ENCODE measurements at regions not wholly inside any gene's neighbourhood (a gene's known extent, or its start where the extent isn't known, plus 50 kb on each side); places are given as distances from the start of the nearest gene placed in this dataset.
"Not testable (repeated sequence)": the region's sequence is repeated elsewhere in the genome, so short reads cannot be mapped to it uniquely, and the experiment has no call there.

GRCh38 chr5:148741766-148742165 is 84.6 kb upstream of the ADRB2 start:
- DNase-seq (ENCODE audit: low spot score): not testable (repeated sequence)

DNA sequence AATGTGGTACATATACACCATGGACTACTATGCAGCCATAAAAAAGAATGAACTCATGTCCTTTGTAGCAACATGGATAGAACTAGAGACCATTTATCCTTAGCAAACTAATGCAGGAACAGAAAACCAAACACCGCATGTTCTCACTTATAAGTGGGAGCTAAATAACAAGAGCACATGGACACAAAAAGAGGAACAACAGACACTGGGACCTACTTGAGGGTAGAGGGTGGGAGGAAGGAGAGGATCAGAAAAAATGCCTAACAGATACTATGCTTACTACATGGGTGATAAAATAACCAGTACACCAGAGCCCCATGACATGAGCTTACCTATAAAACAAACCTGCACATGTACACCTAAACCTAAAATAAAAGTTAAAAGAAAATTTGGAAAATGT is 82.0 kb upstream of the ADRB2 start:
- not testable (repeated sequence) for DNase-seq (ENCODE audit: low spot score)

GRCh38 chr5:148746826-148747535 is 79.4 kb upstream of the ADRB2 start:
- DNase-seq (ENCODE audit: low spot score): no peak

DNA sequence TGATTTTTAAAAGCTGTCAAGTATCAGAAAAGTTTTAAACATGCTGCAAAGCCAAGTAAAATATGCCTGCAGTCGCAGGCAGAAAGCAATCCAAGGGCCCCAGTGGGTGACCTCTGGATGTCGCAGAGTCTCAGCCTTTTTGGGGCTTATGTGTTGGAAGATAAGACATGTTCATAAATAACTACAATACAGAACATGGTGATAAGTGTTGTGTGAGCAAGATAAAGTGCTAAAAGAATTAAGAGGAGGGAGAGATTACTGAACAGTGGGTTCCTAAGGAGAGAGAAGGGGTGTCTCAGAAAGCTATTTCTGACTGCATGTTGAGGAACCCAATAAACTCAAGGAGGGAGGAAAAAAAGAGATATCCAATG is 78.9 kb upstream of the ADRB2 start:
- no peak for DNase-seq (ENCODE audit: low spot score)

DNA sequence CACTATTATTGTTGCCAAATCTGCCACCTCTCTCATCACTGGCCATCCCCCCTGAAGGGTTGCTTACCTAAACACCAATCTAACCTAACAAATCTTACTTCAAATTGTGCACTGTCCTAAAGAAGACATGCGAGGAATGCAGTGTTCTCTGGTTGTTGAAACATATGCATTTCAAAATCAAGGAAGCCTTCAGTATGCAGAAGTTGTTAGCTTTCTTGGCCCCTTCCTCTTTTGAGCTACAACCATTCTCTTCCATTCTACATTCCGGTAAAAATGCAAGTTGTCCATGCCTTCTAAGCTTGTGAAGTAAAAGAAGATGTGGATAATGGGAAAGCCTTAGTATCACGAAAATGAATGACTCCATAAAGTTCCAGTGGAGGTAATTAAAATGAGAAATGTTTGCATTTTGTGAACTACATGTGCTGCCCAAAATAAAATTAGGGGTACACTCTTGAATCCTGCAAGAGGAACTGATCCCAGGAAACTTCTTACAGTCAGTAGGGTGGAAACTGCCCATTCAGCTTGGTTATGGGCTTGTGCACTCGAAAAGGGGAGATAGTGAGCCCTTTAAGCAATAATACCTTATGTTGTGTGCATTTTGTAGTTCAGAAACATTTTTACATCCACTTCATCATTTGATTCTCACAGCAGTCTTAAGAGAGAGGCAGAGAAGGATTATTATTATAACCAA is 77.6 kb upstream of the ADRB2 start:
- no peak for DNase-seq (ENCODE audit: low spot score)

GRCh38 chr5:148750614-148751013 is 75.8 kb upstream of the ADRB2 start:
- no peak for DNase-seq (ENCODE audit: low spot score)

- DNase-seq (ENCODE audit: low spot score): no peak
Observed at GRCh38 chr5:148751025-148751424, 75.4 kb upstream of the ADRB2 start.

DNA sequence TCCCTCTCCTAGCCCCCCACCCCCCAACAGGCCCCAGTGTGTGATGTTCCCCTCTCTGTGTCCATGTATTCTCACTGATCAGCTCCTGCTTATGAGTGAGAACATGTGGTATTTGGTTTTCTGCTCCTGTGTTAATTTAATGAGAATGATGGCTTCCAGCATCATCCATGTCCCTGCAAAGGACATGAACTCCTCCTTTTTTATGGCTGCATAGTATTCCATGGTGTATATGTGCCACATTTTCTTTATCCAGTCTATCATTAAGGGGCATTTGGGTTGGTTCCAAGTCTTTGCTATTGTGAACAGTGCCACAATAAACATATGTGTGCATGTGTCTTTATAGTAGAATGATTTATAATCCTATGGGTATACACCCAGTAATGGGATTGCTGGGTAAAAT is 74.0 kb upstream of the ADRB2 start:
- not testable (repeated sequence) for DNase-seq (ENCODE audit: low spot score)

DNA sequence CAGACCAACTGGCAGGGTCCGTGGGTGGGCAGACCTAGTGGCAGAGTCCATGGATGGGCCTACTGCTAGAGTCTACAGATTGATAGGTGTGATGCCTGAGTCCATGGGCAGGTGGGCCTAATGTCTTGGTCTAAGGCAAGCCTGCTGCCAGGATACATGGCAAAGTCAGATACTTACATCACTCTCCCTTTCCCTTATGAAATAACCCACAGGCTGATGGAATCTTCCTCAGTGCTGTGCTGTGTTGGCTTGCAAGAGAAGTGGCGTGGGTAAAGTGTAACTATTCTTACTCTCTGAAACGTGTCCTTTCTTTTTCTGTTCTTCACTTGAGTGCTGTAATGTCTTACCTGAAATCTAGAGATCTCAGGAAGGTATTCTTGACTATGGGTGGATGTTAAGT is 67.3 kb upstream of the ADRB2 start:
- DNase-seq (ENCODE audit: low spot score): no peak

GRCh38 chr5:148760945-148761638 is 65.3 kb upstream of the ADRB2 start:
- no peak for DNase-seq (ENCODE audit: low spot score)

DNA sequence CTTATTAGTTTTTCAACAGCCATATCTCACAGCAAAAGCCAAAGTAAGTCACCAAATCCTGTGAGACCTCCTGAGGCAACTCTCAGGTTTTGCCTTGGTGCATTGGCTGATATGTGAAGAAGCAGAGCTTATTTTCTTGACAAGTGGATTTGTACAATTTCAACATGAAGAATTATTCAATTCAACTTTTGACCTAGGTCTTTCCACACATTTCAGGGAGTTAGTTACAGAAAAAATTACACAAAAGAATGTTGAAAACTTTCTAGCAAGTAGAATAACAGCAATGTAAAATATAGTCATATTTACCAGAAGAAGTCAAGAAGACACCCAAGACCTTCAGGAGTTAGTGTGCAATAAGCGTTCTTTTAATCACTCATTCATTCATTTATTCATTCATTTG is 62.4 kb upstream of the ADRB2 start:
- no peak for DNase-seq (ENCODE audit: low spot score)

- no peak for DNase-seq (ENCODE audit: low spot score)
Observed at GRCh38 chr5:148765061-148765460, 61.4 kb upstream of the ADRB2 start.

GRCh38 chr5:148768806-148769415 is 57.5 kb upstream of the ADRB2 start:
- no peak for DNase-seq (ENCODE audit: low spot score)

- no peak for DNase-seq (ENCODE audit: low spot score)
Observed at GRCh38 chr5:148769941-148770340, 56.5 kb upstream of the ADRB2 start.

GRCh38 chr5:148774313-148774712 is 52.1 kb upstream of the ADRB2 start:
- DNase-seq (ENCODE audit: low spot score): no peak

- no peak for DNase-seq (ENCODE audit: low spot score)
Observed at GRCh38 chr5:148776261-148776660, 50.1 kb upstream of the ADRB2 start.
